ENCODE measurements at regions not wholly inside any gene's neighbourhood (a gene's known extent, or its start where the extent isn't known, plus 50 kb on each side); places are given as distances from the start of the nearest gene placed in this dataset.

DNA sequence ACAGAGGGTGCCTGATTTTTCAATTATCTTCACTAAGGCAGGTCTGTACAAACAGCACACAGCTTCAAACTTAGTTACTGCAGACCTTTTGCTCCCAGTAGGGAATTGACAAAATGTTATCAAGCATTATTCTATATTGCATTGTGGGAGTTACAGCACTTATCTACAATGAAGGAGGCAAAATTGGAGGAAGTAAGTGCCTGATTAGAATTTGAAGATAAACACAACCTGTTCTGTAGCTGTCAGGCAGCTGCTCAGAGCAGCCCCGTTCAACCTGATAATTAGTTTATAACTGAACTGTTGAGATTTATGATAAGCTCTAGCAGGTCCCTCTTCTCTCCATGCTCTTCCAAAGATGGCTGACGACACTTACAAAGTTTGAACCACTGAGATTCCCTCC, 364.4 kb upstream of the CYRIA start:
- no peaks in the 10 kb centered on the region for H3K79me2 ChIP-seq (ENCODE audit: low read length)

DNA sequence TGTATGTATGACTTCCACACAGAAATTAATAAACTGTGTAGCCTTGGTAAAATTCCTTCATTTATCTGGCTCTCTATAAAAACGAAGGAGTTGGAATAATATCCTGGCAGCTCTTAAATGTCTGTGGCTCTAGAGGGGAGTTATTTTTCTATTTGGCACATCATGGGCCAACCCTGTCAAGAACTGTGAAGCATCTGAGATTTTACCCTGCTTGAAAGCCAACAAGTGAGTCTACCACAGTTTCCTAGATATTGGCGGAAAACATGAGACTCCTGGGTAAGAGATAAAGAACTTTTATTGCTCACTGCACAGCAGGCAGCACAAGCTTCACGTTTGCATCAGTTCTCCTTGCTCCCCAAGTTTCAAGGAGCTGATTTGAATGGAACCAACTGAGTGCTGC, 346.7 kb upstream of the CYRIA start:
- Histone ChIP-seq H4K20me1 (ENCODE audit: insufficient read depth, low read length) (no peaks in the 10 kb centered on the region), H2AFZ (ENCODE audit: low read length) (no peak overlapping the region), H3K27me3 (replicated peaks; ENCODE audit: insufficient read depth, low read length) (no peaks in the 10 kb centered on the region), H3K4me1 (ENCODE audit: low read length) (no peaks in the 10 kb centered on the region), H3K9me3 (replicated peaks; ENCODE audit: insufficient read depth, low read length) (no peaks in the 10 kb centered on the region), H3K79me2 (ENCODE audit: low read length) (no peaks in the 10 kb centered on the region), H3K36me3 (replicated peaks; ENCODE audit: insufficient read depth, low read length) (no peaks in the 10 kb centered on the region), H3K4me2 (ENCODE audit: low read depth, low read length) (no peak overlapping the region), H3K9ac (ENCODE audit: low read length) (no peak overlapping the region), H3F3A (ENCODE audit: insufficient read depth, low read length) (no peaks in the 10 kb centered on the region), H3K27ac (ENCODE audit: low read length) (no peak overlapping the region), H3K9me2 (replicated peaks; ENCODE audit: insufficient read depth, low read length) (no peaks in the 10 kb centered on the region), H3K4me3 (ENCODE audit: low read length) (no peak overlapping the region)
- TF ChIP-seq, protein P1, sequence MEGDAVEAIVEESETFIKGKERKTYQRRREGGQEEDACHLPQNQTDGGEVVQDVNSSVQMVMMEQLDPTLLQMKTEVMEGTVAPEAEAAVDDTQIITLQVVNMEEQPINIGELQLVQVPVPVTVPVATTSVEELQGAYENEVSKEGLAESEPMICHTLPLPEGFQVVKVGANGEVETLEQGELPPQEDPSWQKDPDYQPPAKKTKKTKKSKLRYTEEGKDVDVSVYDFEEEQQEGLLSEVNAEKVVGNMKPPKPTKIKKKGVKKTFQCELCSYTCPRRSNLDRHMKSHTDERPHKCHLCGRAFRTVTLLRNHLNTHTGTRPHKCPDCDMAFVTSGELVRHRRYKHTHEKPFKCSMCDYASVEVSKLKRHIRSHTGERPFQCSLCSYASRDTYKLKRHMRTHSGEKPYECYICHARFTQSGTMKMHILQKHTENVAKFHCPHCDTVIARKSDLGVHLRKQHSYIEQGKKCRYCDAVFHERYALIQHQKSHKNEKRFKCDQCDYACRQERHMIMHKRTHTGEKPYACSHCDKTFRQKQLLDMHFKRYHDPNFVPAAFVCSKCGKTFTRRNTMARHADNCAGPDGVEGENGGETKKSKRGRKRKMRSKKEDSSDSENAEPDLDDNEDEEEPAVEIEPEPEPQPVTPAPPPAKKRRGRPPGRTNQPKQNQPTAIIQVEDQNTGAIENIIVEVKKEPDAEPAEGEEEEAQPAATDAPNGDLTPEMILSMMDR (IDR thresholded peaks at IDR 0.05; ENCODE audit: low read length), result no peak
- TF ChIP-seq EZH2 (optimal IDR thresholded peaks at IDR 0.05; ENCODE audit: low read depth, low read length) (no peak), EZH2phosphoT487 (IDR thresholded peaks at IDR 0.05; ENCODE audit: low read length) (no peak)
- DNase-seq, result no peak

More for the DNA sequence above, 364.4 kb upstream of the CYRIA start:
- Histone ChIP-seq H3K4me2 (ENCODE audit: low read depth, low read length) (no peak overlapping the region), H3K27me3 (replicated peaks; ENCODE audit: insufficient read depth, low read length) (no peaks in the 10 kb centered on the region), H3F3A (ENCODE audit: insufficient read depth, low read length) (no peaks in the 10 kb centered on the region), H2AFZ (ENCODE audit: low read length) (no peak overlapping the region), H3K9me3 (replicated peaks; ENCODE audit: insufficient read depth, low read length) (no peaks in the 10 kb centered on the region), H4K20me1 (ENCODE audit: insufficient read depth, low read length) (no peaks in the 10 kb centered on the region), H3K27ac (ENCODE audit: low read length) (no peak overlapping the region), H3K9me2 (replicated peaks; ENCODE audit: insufficient read depth, low read length) (no peaks in the 10 kb centered on the region), H3K36me3 (replicated peaks; ENCODE audit: insufficient read depth, low read length) (no peaks in the 10 kb centered on the region), H3K4me1 (ENCODE audit: low read length) (no peaks in the 10 kb centered on the region), H3K9ac (ENCODE audit: low read length) (no peak overlapping the region), H3K4me3 (ENCODE audit: low read length) (no peak overlapping the region)
- no peak for TF ChIP-seq EZH2phosphoT487 (IDR thresholded peaks at IDR 0.05; ENCODE audit: low read length)
- TF ChIP-seq, protein P1 (IDR thresholded peaks at IDR 0.05; ENCODE audit: low read length), result no peak
- DNase-seq, result no peak

DNA sequence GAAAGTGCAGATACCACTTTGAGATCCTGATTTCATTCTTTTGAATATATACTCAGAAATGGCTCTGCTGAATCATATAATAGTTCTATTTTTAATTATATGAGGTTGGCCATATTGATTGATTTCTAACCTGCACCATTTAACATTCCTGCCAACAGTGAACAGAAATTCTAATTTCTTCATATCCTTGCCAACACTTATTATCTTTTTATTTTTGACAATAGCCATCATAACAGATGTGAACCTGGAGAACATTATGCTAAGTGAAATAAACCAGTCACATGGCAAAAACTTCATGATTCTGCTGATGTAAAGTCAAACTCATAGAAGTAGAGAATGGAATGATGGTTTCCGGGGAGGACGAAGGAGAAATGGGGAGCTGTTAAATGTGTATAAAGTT, 344.5 kb upstream of the CYRIA start:
- Histone ChIP-seq H3K4me3 (ENCODE audit: low read length) (no peak overlapping the region), H3K27me3 (replicated peaks; ENCODE audit: insufficient read depth, low read length) (no peaks in the 10 kb centered on the region), H3K9me3 (replicated peaks; ENCODE audit: insufficient read depth, low read length) (no peaks in the 10 kb centered on the region), H3K4me1 (ENCODE audit: low read length) (no peaks in the 10 kb centered on the region), H3K9me2 (replicated peaks; ENCODE audit: insufficient read depth, low read length) (no peaks in the 10 kb centered on the region), H3F3A (ENCODE audit: insufficient read depth, low read length) (no peaks in the 10 kb centered on the region), H3K4me2 (ENCODE audit: low read depth, low read length) (no peak overlapping the region), H4K20me1 (ENCODE audit: insufficient read depth, low read length) (no peaks in the 10 kb centered on the region), H3K36me3 (replicated peaks; ENCODE audit: insufficient read depth, low read length) (no peaks in the 10 kb centered on the region), H3K79me2 (ENCODE audit: low read length) (no peaks in the 10 kb centered on the region), H3K27ac (ENCODE audit: low read length) (no peak overlapping the region), H3K9ac (ENCODE audit: low read length) (no peak overlapping the region), H2AFZ (ENCODE audit: low read length) (no peak overlapping the region)
- TF ChIP-seq, protein P1 (IDR thresholded peaks at IDR 0.05; ENCODE audit: low read length), result no peak
- no peak for TF ChIP-seq EZH2phosphoT487 (IDR thresholded peaks at IDR 0.05; ENCODE audit: low read length)
- no peak for TF ChIP-seq EZH2 (optimal IDR thresholded peaks at IDR 0.05; ENCODE audit: low read depth, low read length)
- no peak for DNase-seq

DNA sequence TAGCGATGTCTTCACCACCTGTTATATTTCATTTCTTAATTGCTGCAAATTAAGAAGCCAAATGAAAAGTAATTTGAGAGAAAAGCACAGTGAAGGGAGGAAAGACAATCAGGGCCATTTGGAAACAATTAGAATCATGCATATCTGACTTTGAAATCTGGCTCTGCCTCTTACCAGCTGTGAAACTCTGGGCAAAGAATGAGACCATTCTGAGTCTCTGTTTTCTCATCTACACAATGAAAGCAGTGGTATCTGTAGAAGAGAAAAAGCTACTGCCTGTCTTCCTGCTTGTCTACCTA, 334.5 kb upstream of the CYRIA start:
- Histone ChIP-seq H3K4me3 (ENCODE audit: low read length) (no peak overlapping the region), H3K36me3 (replicated peaks; ENCODE audit: insufficient read depth, low read length) (no peaks in the 10 kb centered on the region), H4K20me1 (ENCODE audit: insufficient read depth, low read length) (no peaks in the 10 kb centered on the region), H3K27ac (ENCODE audit: low read length) (no peak overlapping the region), H3F3A (ENCODE audit: insufficient read depth, low read length) (no peaks in the 10 kb centered on the region), H3K9me2 (replicated peaks; ENCODE audit: insufficient read depth, low read length) (no peaks in the 10 kb centered on the region), H3K27me3 (replicated peaks; ENCODE audit: insufficient read depth, low read length) (no peaks in the 10 kb centered on the region), H3K4me2 (ENCODE audit: low read depth, low read length) (no peak overlapping the region), H3K79me2 (ENCODE audit: low read length) (no peaks in the 10 kb centered on the region), H3K4me1 (ENCODE audit: low read length) (no peaks in the 10 kb centered on the region), H3K9ac (ENCODE audit: low read length) (no peak overlapping the region), H2AFZ (ENCODE audit: low read length) (no peak overlapping the region), H3K9me3 (replicated peaks; ENCODE audit: insufficient read depth, low read length) (no peaks in the 10 kb centered on the region)
- no peak for DNase-seq
- TF ChIP-seq EZH2phosphoT487 (IDR thresholded peaks at IDR 0.05; ENCODE audit: low read length) (no peak), EZH2 (optimal IDR thresholded peaks at IDR 0.05; ENCODE audit: low read depth, low read length) (no peak)
- TF ChIP-seq, protein P1 (IDR thresholded peaks at IDR 0.05; ENCODE audit: low read length), result no peak
